NCI-H1694 treated with DMSO at 0.1 percent for 48 hours (cell line): ENCODE measurements at regions not wholly inside any gene's neighbourhood (a gene's known extent, or its start where the extent isn't known, plus 50 kb on each side); places are given as distances from the start of the nearest gene placed in this dataset.
"Not testable (repeated sequence)": the region's sequence is repeated elsewhere in the genome, so short reads cannot be mapped to it uniquely, and the experiment has no call there.

Source experiments
- DNase-seq: peaks from one replicate; lab custom pipeline; 2025; lab: John Stamatoyannopoulos, UW

GRCh38 chr2:60246583-60246982 is 306.9 kb downstream of the BCL11A start:
- DNase-seq: no peak

DNA sequence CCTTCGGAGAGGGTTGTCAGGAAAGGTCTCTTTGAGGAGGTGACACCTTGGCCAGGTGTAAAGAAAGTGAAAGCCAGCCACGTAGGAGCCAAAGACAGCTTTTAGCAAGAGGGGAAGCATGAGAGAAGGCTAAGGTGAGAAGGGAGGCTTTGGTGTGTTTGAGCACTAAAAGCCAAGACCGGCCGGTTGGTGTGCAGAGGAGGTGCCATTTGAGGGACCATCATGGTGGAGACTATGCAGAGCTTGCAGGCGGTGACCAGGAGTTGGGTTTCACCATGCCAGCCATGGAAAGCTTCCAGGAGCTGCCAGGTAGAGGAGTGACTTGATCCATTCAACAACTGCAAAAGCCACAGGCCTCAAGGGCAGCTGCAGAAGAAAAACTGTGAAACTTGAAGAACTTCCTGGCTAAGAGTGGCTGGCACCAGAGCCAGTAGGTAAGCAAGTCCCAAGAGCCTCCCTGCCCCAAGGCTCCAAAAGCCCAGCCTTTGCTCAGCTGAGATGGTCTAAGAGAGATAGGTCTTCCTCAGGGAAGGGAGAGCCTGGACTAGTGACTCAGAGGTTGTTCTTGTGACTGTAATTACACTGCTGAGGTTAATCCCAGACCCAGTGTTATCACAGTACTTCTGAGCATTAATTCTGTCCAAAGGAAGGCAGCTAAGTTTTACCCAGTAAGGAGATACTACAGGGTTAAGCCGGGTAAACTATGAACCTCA is 319.0 kb downstream of the BCL11A start:
- no peak for DNase-seq

DNA sequence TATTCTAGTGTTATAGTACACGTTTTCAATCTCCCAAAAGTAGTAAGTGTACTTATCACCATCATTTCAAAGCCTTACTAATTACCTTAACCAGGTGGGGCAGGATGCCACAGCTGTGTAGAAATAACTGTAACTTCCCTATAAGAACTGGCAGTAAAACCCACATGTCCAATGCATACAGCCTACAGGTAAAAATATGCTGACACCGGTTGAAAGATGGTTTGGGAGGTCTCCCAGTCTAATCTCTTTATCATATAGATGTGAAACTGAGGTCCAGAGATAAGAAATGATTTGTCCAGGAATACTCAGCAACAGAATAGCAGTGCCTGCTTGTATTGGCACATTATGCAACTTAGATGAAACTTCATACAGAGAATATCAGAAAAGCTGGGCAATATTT is 322.9 kb downstream of the BCL11A start:
- DNase-seq: no peak

GRCh38 chr2:60230037-60230436 is 323.4 kb downstream of the BCL11A start:
- no peak for DNase-seq

DNA sequence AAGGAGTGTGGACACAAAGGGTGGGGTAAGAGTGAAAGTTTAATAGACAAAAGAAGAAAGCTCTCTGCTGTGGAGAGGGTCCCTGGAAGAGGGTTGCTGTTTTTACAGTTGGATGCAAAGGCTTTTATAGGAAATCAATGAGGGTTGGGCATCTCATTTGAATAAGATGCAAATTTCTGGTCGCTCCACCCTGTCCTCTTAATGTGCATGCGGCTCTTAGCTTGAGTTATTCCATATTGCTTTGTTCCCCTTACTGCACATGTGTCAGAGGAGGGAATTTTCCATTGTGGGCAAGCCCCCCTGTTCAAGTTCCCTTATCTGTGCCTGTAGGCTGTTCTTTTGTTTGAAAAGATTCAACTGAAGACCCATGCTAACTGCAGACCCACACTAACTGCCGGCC is 326.5 kb downstream of the BCL11A start:
- DNase-seq: no peak

- no peak for DNase-seq
Observed at GRCh38 chr2:60226191-60226590, 327.3 kb downstream of the BCL11A start.

GRCh38 chr2:60223859-60224258 is 329.6 kb downstream of the BCL11A start:
- no peak for DNase-seq

DNA sequence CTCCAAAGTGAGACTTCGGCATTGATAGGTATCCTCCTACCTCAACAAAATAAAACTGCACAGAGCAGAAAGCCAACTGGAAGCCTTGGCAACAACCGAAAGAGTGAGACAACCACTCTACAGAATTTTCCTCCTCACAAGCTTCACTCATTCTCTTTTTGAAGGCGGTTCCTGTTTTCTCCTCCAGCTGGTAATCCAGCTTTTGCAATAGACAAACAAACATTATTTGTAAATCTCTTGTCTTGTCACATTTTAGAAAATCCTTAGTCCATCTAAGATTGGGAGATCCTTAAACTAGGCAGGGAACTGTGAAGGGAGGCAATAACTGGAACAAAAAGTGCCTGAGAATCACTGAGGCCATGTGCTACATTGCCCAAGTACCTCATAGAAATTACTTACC is 332.4 kb downstream of the BCL11A start:
- no peak for DNase-seq

DNA sequence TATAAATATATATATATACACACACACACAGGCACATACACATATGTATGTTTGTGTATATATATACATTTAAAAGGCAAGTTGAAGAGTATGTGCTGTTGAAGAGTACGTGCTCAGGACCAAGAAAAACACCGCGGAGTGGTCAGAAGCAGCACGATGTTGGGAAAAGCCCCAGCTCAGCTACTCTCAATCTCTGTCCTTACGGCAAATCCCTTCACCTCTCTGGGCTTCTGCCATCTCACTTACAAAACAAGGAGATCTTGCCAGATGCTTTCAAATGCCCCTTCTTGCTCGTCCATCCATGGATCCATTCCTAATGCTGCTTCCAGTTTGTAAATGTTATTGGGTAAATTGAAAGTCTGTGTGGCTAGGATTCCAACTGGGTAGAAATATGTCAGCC is 333.9 kb downstream of the BCL11A start:
- DNase-seq: no peak

- no peak for DNase-seq
Observed at GRCh38 chr2:60216452-60216995, 336.9 kb downstream of the BCL11A start.

GRCh38 chr2:60215386-60215901 is 338.0 kb downstream of the BCL11A start:
- peak; percentile 67 for DNase-seq

GRCh38 chr2:60214626-60214875 is 338.9 kb downstream of the BCL11A start:
- peak; percentile 70 for DNase-seq

- DNase-seq: peak; percentile 70
Observed at GRCh38 chr2:60213865-60214625, 339.4 kb downstream of the BCL11A start.

DNA sequence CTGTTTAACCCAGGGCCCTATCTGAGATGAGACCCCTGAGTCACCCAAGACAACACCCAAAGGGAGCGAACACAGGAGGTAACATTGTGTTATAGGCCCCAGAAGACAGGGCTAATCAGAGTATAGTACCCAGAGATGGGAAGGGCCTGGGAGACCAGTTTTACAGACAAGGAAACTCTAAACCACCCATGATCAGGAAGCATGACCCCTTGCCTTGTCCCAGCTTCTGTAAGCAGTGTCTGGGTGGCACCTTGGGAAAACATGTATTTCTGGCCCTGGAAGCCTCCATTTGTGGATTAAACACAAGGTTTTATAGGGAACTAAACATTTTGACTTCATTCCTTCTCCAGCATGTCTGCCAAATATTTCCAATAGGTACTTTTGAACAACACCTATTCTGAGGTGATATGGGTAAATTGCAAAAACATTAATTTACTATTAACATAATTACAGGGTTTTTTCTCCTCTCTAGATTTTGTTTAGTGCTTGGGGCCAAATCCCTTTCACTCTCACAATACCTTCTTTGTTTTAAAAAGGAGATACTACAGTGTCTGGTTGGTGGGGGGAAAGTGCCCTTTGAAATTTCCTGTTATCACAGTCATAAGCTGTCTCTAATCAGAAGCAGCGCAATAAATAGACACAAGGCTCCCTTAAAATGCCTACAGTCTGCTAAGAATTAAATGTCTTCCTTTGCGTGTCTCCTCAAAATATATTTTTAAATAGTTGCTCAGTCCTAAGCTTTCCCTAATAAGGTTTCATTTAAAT is 341.1 kb downstream of the BCL11A start:
- no peak for DNase-seq

- DNase-seq: not testable (repeated sequence)
Observed at GRCh38 chr2:60189006-60189405, 364.4 kb downstream of the BCL11A start.

GRCh38 chr2:60175290-60175689 is 378.2 kb downstream of the BCL11A start:
- DNase-seq: no peak

DNA sequence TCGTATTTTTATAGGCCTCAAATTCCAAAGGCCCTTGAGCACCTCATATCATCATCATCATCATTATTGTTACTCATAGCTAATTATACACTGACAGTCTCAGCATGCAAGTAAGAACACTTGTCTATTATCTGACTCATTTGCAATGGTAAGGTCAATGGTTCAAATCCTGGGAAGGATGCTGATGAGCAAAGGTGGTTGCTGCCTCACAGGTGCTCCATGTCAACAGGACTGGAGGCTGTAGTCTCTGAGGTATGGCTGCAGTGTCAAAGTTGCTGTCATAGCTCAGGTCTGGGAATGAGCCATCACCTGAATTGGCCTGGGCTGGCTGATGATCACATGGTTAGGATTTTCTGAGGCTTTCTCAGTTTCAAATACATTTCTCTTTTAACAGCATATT is 379.3 kb downstream of the BCL11A start:
- no peak for DNase-seq

DNA sequence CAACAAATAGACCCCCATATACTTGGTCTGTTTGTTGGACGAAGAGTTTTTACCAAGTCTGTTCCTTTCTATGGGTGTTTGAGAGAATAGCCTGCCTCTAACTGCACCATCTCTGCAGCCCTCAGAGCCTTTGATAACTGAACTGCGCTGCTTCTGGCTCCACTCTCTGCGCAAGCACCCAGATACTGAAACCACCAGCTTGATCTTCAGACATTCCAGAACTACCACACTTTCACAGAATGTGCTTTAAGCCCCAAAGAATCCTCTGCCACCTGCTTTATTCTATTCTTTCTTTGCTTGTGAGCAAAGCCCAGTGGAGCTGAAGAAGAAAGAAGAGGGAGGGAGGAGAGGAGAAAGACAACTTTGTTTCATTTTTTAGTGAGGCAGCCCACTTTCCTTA is 380.7 kb downstream of the BCL11A start:
- no peak for DNase-seq

GRCh38 chr2:60170272-60170671 is 383.2 kb downstream of the BCL11A start:
- DNase-seq: no peak

DNA sequence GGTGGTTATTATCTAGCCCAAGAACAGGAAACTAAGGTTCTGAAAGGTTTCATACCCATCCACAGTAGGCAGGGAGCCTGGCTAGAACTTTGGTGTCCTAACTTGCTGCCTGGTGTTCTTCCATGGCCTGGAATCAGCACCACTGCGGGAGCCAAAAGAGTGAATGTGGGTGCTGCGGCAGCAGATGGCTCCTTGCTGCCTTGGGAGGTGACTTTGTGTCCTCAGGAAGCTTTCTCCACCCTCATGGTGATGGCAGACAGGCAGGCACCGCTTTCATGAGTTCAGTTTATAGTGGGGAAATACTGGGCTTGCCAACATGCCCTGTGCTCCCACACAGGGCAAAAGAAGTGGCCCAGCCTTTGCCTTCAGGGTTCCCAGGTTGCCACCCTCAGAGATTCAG is 385.2 kb downstream of the BCL11A start:
- DNase-seq: no peak

- DNase-seq: no peak
Observed at GRCh38 chr2:60167089-60167488, 386.4 kb downstream of the BCL11A start.

DNA sequence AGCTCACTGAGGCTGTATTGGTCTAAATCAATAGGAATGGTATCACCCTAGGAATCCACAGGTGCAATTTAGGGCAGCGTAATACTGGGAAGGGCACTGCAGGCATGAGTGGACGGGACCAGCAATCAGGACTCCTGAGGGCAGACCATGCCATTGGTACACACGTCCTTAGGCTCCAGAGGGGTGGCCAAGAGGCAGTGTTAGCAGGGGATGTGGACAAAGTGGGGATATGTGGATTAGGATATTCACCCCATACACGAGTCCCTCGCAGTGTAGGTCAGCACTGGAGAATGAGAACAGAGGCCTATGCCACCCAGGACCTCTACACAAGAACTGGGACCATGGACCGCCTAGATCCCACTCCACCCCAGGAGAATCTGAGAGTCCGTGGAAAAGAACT is 389.8 kb downstream of the BCL11A start:
- DNase-seq: no peak

DNA sequence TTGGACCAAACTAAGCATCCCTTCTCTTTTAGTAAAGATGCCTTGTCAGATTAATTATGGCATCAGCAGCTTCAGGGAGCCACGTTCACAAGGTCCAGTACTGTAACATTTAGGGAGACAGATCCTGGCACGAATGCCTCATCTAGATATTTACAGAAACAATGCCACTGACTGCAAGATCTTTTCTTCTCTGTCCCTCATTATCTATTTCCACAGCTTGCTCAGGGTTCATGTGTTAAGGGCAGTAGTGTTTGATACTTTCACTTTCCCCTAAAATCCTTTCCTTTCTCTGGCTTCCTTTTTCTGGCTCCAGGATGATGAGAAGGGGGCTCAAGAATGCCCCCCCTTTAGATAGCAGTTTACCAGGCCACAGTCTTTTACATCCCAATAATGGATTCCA is 393.9 kb downstream of the BCL11A start:
- DNase-seq: no peak
